HEK293 (cell line): ENCODE measurements at regions not wholly inside any gene's neighbourhood (a gene's known extent, or its start where the extent isn't known, plus 50 kb on each side); places are given as distances from the start of the nearest gene placed in this dataset.

ENCODE experiments used
- KLF9 ChIP-seq: fragments of 450-650 bp; formaldehyde crosslinking; IDR thresholded peaks from 2 replicates; pipeline ENCODE4 v1.5.1; 2016; ENCODE audit warnings: missing biosample characterization, missing genetic modification characterization, low read depth
- MYNN ChIP-seq: fragments of 450-650 bp; formaldehyde crosslinking; IDR thresholded peaks from 2 replicates; pipeline ENCODE4 v1.5.1; 2016; ENCODE audit warnings: missing biosample characterization, missing genetic modification characterization, borderline replicate concordance
- YY1 ChIP-seq: fragments of 450-650 bp; formaldehyde crosslinking; IDR thresholded peaks from 2 replicates; pipeline ENCODE4 v1.5.1; 2018; ENCODE audit warnings: missing biosample characterization, missing genetic modification characterization
- ZBTB7A ChIP-seq: fragments of 450-650 bp; formaldehyde crosslinking; IDR thresholded peaks from 2 replicates; pipeline ENCODE4 v1.5.1; 2016; ENCODE audit warnings: low read depth, missing biosample characterization, missing genetic modification characterization
- ZFP3 ChIP-seq: fragments of 450-650 bp; formaldehyde crosslinking; IDR thresholded peaks from 2 replicates; pipeline ENCODE4 v1.5.1; 2016; ENCODE audit warnings: low read depth, missing biosample characterization, missing genetic modification characterization
- ZFP41 ChIP-seq: fragments of 450-650 bp; formaldehyde crosslinking; IDR thresholded peaks from 2 replicates; pipeline ENCODE4 v1.5.1; 2016; ENCODE audit warnings: missing biosample characterization, missing genetic modification characterization, borderline replicate concordance
- ZNF140 ChIP-seq: fragments of 450-650 bp; formaldehyde crosslinking; IDR thresholded peaks from 2 replicates; pipeline ENCODE4 v1.5.1; 2016; ENCODE audit warnings: missing biosample characterization, missing genetic modification characterization
- ZNF26 ChIP-seq: fragments of 450-650 bp; formaldehyde crosslinking; IDR thresholded peaks from 2 replicates; pipeline ENCODE4 v1.5.1; 2016; ENCODE audit warnings: missing biosample characterization, missing genetic modification characterization
- ZNF660 ChIP-seq: fragments of 450-650 bp; IDR thresholded peaks from 2 replicates; pipeline ENCODE4 v1.5.1; 2018; ENCODE audit warnings: missing biosample characterization, mild to moderate bottlenecking, missing genetic modification characterization
- ZSCAN23 ChIP-seq: fragments of 450-650 bp; formaldehyde crosslinking; IDR thresholded peaks from 2 replicates; pipeline ENCODE4 v1.5.1; 2016; ENCODE audit warnings: missing biosample characterization, missing genetic modification characterization
- TF ChIP-seq, protein P1 (sequence below): fragments of 450-650 bp; formaldehyde crosslinking; IDR thresholded peaks from 2 replicates; pipeline ENCODE4 v1.5.1; 2016; ENCODE audit warnings: missing biosample characterization, missing genetic modification characterization
- TF ChIP-seq, protein P2 (sequence below): fragments of 450-650 bp; formaldehyde crosslinking; IDR thresholded peaks from 2 replicates; pipeline ENCODE4 v1.5.1; 2016; ENCODE audit warnings: missing biosample characterization, missing genetic modification characterization
- TF ChIP-seq, protein P3 (sequence below): fragments of 450-650 bp; formaldehyde crosslinking; IDR thresholded peaks from 2 replicates; pipeline ENCODE4 v1.5.1; 2016; ENCODE audit warnings: missing biosample characterization, missing genetic modification characterization

- TF ChIP-seq YY1 (no peak), ZBTB7A (tag by site-specific recombination) (no peak), ZNF660 (no peak), MYNN (tag by site-specific recombination) (no peak), ZFP3 (tag by site-specific recombination) (no peak), ZNF26 (tag by site-specific recombination) (no peak), ZNF140 (no peak), KLF9 (tag by site-specific recombination) (no peak), ZSCAN23 (tag by site-specific recombination) (no peak), ZFP41 (tag by site-specific recombination) (no peak)
- TF ChIP-seq, protein P1, sequence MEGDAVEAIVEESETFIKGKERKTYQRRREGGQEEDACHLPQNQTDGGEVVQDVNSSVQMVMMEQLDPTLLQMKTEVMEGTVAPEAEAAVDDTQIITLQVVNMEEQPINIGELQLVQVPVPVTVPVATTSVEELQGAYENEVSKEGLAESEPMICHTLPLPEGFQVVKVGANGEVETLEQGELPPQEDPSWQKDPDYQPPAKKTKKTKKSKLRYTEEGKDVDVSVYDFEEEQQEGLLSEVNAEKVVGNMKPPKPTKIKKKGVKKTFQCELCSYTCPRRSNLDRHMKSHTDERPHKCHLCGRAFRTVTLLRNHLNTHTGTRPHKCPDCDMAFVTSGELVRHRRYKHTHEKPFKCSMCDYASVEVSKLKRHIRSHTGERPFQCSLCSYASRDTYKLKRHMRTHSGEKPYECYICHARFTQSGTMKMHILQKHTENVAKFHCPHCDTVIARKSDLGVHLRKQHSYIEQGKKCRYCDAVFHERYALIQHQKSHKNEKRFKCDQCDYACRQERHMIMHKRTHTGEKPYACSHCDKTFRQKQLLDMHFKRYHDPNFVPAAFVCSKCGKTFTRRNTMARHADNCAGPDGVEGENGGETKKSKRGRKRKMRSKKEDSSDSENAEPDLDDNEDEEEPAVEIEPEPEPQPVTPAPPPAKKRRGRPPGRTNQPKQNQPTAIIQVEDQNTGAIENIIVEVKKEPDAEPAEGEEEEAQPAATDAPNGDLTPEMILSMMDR: no peak
- TF ChIP-seq, protein P2, sequence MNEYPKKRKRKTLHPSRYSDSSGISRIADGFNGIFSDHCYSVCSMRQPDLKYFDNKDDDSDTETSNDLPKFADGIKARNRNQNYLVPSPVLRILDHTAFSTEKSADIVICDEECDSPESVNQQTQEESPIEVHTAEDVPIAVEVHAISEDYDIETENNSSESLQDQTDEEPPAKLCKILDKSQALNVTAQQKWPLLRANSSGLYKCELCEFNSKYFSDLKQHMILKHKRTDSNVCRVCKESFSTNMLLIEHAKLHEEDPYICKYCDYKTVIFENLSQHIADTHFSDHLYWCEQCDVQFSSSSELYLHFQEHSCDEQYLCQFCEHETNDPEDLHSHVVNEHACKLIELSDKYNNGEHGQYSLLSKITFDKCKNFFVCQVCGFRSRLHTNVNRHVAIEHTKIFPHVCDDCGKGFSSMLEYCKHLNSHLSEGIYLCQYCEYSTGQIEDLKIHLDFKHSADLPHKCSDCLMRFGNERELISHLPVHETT (tag by site-specific recombination): no peak
- TF ChIP-seq, protein P3, sequence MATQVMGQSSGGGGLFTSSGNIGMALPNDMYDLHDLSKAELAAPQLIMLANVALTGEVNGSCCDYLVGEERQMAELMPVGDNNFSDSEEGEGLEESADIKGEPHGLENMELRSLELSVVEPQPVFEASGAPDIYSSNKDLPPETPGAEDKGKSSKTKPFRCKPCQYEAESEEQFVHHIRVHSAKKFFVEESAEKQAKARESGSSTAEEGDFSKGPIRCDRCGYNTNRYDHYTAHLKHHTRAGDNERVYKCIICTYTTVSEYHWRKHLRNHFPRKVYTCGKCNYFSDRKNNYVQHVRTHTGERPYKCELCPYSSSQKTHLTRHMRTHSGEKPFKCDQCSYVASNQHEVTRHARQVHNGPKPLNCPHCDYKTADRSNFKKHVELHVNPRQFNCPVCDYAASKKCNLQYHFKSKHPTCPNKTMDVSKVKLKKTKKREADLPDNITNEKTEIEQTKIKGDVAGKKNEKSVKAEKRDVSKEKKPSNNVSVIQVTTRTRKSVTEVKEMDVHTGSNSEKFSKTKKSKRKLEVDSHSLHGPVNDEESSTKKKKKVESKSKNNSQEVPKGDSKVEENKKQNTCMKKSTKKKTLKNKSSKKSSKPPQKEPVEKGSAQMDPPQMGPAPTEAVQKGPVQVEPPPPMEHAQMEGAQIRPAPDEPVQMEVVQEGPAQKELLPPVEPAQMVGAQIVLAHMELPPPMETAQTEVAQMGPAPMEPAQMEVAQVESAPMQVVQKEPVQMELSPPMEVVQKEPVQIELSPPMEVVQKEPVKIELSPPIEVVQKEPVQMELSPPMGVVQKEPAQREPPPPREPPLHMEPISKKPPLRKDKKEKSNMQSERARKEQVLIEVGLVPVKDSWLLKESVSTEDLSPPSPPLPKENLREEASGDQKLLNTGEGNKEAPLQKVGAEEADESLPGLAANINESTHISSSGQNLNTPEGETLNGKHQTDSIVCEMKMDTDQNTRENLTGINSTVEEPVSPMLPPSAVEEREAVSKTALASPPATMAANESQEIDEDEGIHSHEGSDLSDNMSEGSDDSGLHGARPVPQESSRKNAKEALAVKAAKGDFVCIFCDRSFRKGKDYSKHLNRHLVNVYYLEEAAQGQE: no peak
These were observed 723.5 kb upstream of the ADAMTS5 start for GRCh38 chr21:27690426-27690825.
